22Rv1 (cell line): ENCODE measurements at regions not wholly inside any gene's neighbourhood (a gene's known extent, or its start where the extent isn't known, plus 50 kb on each side); places are given as distances from the start of the nearest gene placed in this dataset.

Source experiments
- ZFX ChIP-seq: fragments of 450-650 bp; IDR thresholded peaks from 2 replicates; pipeline ENCODE4 v1.6.1; 2017; ENCODE audit warnings: antibody characterized with exemption, borderline replicate concordance
- TF ChIP-seq, protein P1 (sequence below): fragments of 450-650 bp; IDR thresholded peaks from 2 replicates; pipeline ENCODE4 v1.5.1; 2017; ENCODE audit warnings: mild to moderate bottlenecking

DNA sequence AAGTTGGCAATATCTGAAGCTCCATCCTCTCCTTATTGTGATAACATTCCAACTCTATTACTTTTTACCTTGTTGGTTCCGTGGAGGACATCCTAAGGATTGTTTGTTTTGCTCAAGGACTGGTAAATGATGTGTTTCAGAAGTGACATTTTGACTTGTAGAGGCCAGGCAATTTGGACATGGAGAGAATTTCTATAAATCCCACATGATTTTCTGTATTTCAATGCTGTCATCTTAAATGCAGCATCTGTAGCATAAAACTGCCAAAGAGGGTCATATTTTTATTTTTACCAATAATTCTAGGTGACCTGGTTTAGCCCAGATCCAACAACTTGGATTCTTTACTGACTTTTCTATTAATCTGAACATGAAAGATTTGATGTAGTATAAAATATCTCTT lies 328.4 kb downstream of the BMP4 start:
- TF ChIP-seq, protein P1, sequence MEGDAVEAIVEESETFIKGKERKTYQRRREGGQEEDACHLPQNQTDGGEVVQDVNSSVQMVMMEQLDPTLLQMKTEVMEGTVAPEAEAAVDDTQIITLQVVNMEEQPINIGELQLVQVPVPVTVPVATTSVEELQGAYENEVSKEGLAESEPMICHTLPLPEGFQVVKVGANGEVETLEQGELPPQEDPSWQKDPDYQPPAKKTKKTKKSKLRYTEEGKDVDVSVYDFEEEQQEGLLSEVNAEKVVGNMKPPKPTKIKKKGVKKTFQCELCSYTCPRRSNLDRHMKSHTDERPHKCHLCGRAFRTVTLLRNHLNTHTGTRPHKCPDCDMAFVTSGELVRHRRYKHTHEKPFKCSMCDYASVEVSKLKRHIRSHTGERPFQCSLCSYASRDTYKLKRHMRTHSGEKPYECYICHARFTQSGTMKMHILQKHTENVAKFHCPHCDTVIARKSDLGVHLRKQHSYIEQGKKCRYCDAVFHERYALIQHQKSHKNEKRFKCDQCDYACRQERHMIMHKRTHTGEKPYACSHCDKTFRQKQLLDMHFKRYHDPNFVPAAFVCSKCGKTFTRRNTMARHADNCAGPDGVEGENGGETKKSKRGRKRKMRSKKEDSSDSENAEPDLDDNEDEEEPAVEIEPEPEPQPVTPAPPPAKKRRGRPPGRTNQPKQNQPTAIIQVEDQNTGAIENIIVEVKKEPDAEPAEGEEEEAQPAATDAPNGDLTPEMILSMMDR, result no peak
- TF ChIP-seq ZFX, result no peak
